Activated naive CD8-positive, alpha-beta T cell treated with anti-CD3 and anti-CD28 coated beads for 36 hours (primary cell): ENCODE measurements at regions not wholly inside any gene's neighbourhood (a gene's known extent, or its start where the extent isn't known, plus 50 kb on each side); places are given as distances from the start of the nearest gene placed in this dataset.
"Not testable (repeated sequence)": the region's sequence is repeated elsewhere in the genome, so short reads cannot be mapped to it uniquely, and the experiment has no call there.

Experiments used
- DNase-seq: peaks from one replicate; pipeline ENCODE4 v3.0.0; 2021
- H3K27ac Mint-ChIP-seq: one replicate; pipeline ENCODE4 v1.8.0; 2022; ENCODE audit warnings: mild to moderate bottlenecking, moderate library complexity, mixed read lengths
- H3K27me3 Mint-ChIP-seq: one replicate; pipeline ENCODE4 v1.8.0; 2022; ENCODE audit warnings: mild to moderate bottlenecking, mixed read lengths
- H3K36me3 Mint-ChIP-seq: one replicate; pipeline ENCODE4 v1.8.0; 2021; ENCODE audit warnings: mild to moderate bottlenecking, mixed read lengths
- H3K4me1 Mint-ChIP-seq: one replicate; pipeline ENCODE4 v1.8.0; 2021; ENCODE audit warnings: mixed read lengths
- H3K4me3 Mint-ChIP-seq: one replicate; pipeline ENCODE4 v1.8.0; 2022; ENCODE audit warnings: mild to moderate bottlenecking, moderate library complexity, mixed read lengths
- H3K9me3 Mint-ChIP-seq: one replicate; pipeline ENCODE4 v1.8.0; 2022; ENCODE audit warnings: mixed read lengths

GRCh38 chr14:95769431-95769830, 55.5 kb upstream of the TCL1A start:
- H3K27me3 Mint-ChIP-seq: peaks cover 11% of the 10 kb centered on the region
- not testable (repeated sequence) for H3K4me3 Mint-ChIP-seq, H3K27ac Mint-ChIP-seq, H3K9me3 Mint-ChIP-seq, H3K4me1 Mint-ChIP-seq, H3K36me3 Mint-ChIP-seq, DNase-seq

- Mint-ChIP-seq H3K36me3 (no peaks in the 10 kb centered on the region), H3K27ac (no peak overlapping the region), H3K9me3 (no peaks in the 10 kb centered on the region), H3K4me1 (no peaks in the 10 kb centered on the region), H3K27me3 (peaks cover 26% of the 10 kb centered on the region), H3K4me3 (no peak overlapping the region)
- no peak for DNase-seq
Observed at GRCh38 chr14:95765051-95765450, 51.1 kb upstream of the TCL1A start.

GRCh38 chr14:95763875-95764274, 50.0 kb upstream of the TCL1A start:
- Mint-ChIP-seq H3K9me3 (no peaks in the 10 kb centered on the region), H3K27ac (no peak overlapping the region), H3K27me3 (peaks cover 32% of the 10 kb centered on the region), H3K4me1 (no peaks in the 10 kb centered on the region), H3K36me3 (no peaks in the 10 kb centered on the region), H3K4me3 (no peak overlapping the region)
- DNase-seq: no peak
